HG03442 (cell line): ENCODE measurements at regions not wholly inside any gene's neighbourhood (a gene's known extent, or its start where the extent isn't known, plus 50 kb on each side); places are given as distances from the start of the nearest gene placed in this dataset.
"Not testable (repeated sequence)": the region's sequence is repeated elsewhere in the genome, so short reads cannot be mapped to it uniquely, and the experiment has no call there.

Source experiments
- ATAC-seq: cut with Tn5 transposase; IDR thresholded peaks from one replicate; pipeline ENCODE4 v1.9.1; 2021; ENCODE audit warnings: mild to moderate bottlenecking, moderate library complexity; ENCODE audit not compliant: unreplicated experiment

GRCh38 chr4:66489370-66489769, 819.1 kb upstream of the EPHA5 start:
- no peak for ATAC-seq

- no peak for ATAC-seq
These were observed 815.8 kb upstream of the EPHA5 start for GRCh38 chr4:66486068-66486467.

DNA sequence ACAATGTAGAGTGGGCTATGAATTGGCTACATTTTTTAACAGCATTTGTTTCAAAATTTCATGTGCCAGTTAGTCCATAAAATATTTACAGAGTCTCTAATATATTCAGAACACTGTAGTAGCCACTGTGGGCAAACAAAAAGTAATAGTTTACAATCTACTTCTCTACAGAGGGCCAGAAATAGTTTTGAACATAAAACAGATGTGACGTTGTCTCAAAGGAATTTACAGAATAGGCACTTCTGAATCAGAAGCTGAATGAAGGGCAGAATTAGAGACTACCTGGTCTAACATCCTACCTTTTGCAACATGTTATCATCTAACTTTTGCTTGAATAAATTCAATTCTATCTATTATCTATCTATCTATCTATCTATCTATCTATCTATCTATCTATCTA, 811.9 kb upstream of the EPHA5 start:
- no peak for ATAC-seq

- no peak for ATAC-seq
These were observed 805.3 kb upstream of the EPHA5 start for GRCh38 chr4:66475596-66475995.

GRCh38 chr4:66465111-66465510, 794.8 kb upstream of the EPHA5 start:
- no peak for ATAC-seq

DNA sequence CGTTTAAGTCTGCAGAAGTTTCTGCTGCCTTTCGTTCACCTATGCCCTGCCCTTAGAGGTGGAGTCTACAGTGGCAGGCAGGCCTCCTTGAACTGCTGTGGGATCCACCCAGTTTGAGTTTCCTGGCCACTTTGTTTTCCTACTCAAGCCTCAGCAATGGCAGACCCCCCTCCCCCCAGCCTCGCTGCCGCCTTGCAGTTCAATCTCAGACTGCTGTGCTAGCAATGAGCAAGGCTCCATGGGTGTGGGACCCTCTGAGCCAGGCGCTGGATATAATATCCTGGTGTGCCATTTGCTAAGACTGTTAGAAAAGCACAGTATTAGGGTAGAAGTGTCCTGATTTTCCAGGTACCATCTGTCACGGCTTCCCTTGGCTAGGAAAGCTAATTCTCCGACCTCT, 792.6 kb upstream of the EPHA5 start:
- ATAC-seq, result not testable (repeated sequence)

DNA sequence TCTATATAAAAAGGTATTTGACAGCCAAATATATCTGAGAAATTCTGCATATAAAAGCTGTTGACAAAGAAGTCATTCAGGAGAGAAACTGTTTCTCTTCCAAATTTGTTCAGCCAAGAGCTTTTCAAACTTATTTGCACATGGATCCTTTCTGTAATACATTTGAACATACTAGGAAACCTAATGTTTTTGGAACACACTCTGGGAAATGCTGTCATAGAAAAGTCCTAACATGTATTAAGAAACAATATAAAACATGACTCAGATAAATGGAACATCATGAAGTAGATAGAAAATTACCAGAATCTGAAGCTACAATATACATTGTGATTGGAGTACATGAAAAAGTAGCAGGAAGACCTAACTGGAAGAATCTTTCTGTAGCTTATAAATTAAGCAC, 781.5 kb upstream of the EPHA5 start:
- ATAC-seq, result no peak

- ATAC-seq, result no peak
These were observed 772.7 kb upstream of the EPHA5 start for GRCh38 chr4:66443008-66443407.

GRCh38 chr4:66439508-66439907, 769.2 kb upstream of the EPHA5 start:
- no peak for ATAC-seq

- ATAC-seq, result no peak
These were observed 763.4 kb upstream of the EPHA5 start for GRCh38 chr4:66433706-66434105.

DNA sequence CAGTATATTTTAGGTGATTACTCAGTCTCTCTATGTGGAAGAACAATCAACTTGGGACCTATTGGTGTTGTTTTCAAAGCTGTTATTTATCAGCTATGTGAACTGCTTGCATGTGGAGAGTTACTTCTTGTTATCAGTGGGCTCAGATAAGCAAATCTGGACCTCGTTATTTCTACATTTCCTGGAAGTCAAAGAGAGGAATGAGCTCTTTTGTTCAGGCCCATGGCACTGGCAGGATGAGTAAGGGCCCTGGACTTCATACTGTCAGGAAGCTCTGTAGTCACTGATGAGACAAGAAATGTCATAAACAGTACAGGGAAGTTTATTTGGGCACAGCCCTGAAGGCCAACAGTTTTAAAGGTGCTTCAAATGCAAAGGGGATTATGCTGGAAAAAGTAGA, 760.6 kb upstream of the EPHA5 start:
- no peak for ATAC-seq

GRCh38 chr4:66429276-66429675, 759.0 kb upstream of the EPHA5 start:
- ATAC-seq, result no peak

DNA sequence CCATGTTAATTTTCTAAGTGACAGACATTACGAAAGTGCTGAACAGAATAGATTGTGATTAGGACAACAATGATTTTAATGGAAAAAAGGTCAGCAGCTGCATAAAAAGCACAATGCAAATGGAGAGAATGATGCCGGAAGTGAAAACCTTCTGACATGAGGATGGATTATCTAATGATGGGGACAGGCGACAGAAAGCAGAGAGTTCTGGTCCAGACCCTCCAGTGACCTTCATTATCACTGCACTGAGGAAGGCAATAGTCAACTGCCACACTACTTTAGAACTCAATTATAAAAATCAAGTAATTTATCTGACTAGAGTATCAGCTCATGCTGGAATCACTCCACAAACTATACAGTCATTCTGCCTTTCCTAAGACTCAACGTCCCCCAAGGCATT, 746.1 kb upstream of the EPHA5 start:
- no peak for ATAC-seq

DNA sequence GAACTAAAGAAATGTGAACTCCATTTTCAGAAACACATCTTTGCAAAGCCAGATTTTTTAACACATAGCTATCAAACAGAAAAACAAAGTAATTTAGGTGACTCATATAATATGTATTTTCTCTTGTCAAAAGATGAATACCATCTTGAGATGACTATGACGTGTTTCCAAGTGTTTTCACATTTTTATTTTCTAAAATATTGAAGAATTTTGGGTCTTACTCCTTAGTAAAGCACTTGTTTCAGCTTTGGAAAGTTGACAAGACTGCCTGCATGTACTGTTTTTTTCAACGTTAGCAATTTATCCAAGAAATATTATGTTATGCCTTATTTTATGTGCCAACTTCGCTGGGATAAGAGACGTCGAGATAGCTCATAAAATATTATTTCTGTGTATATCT, 733.9 kb upstream of the EPHA5 start:
- no peak for ATAC-seq

DNA sequence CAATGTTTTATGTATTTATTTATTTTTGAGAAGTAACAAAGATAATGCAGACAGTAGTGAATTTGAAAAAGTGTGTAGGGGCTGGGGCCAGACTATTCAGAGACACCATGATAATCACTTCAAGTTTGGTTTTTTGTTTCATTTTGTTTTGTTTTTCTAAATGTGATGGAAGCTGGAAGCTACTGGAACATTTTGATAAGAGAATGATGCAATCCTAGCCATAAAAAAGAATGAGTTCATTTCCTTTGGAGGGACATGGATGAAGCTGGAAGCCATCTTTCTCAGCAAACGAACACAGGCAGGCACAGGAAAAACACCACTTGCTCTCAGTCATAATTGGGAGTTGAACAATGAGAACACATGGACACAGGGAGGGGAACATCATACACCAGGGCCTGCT, 706.6 kb upstream of the EPHA5 start:
- ATAC-seq, result no peak

- no peak for ATAC-seq
These were observed 706.1 kb upstream of the EPHA5 start for GRCh38 chr4:66376396-66376795.

DNA sequence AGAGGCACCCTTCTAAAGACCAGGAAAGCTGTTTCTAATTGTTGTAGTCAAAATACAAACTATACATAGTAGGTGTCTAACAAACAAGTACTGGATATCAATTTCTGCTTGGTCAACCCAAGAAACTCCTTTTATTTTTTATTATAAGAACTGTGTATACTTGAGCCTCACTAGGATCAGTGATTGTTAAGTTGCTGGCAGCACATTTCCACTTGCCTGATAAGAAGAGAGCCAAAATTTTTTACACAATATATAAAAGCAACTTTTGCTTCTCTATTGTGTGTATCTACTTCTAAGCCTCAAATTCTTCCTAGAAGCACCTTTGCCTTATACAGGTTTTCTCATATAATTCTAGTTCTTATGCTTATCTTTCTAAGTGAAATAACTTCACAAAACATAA, 703.0 kb upstream of the EPHA5 start:
- no peak for ATAC-seq

DNA sequence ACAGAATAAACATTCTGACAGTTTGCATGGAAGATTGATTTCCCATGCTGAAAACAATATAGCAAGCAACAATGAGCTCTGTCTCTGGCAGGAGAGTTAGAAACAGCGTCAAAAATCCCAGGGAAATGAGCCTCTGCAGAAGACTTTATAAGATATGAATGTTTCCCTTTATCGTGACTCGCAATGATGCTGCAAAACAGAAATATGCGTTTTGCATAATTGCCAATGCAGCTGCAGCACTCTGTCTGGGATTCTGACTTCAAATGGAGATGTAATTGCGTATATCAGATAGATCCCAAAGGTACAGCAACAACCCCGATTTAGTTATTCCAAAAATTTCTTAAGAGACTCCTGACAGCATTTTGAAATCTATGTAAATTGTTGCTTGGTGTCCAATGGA, 702.4 kb upstream of the EPHA5 start:
- no peak for ATAC-seq

GRCh38 chr4:66367043-66367660, 696.9 kb upstream of the EPHA5 start:
- ATAC-seq, result no peak

GRCh38 chr4:66360395-66360794, 690.1 kb upstream of the EPHA5 start:
- ATAC-seq, result not testable (repeated sequence)

DNA sequence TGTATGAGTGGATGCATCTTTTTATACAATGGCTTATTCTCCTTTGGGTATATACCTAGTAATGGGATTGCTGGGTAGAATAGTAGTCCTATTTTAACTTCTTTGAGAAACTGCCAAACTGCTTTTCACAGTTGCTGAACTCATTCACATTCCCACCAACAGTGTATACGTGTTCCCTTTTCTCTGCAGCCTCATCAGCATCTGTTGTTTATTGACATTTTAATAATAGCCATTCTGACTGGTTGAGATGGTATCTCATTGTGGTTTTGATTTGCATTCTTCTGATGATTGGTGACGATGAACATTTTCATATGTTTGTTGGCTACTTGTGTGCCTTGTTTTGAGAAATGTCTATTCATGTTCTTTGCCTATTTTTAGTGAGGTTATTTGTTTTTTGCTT, 687.0 kb upstream of the EPHA5 start:
- ATAC-seq, result no peak

DNA sequence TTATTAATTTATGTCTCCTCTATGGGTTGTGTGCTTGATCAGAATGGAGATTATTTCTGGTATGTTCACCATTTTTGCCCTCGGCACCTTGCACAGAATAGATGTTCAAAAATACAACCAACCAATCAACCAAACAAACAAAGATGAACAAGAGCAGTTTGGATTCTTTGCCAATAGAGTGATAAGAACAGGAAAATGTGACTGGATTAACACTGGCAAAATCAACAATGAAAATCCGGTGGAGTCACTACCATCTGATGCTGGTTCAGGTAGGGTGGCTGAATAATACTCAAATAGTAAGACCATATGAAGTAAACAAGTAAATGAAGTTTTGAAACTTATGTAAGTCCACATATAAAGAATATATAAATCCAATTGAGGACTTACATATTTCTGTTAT, 685.0 kb upstream of the EPHA5 start:
- ATAC-seq, result no peak

DNA sequence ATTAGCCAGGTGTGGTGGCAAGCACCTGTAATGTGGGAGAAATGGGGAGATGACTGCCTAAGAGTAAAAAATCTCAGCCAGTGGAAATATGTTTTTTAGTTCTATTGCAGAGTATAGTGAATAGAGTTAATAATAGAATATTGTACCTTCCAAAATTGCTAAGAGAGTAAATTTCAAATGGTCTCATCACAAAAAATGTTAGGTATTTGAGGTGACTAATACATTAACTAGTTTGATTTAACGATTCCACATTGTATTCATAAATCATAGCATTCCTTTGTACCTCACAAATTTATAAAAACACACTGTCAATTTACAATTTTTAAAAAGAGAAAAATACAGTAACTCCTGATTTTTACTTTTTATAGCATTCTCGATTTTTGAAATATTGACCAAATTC, 681.5 kb upstream of the EPHA5 start:
- no peak for ATAC-seq
